ENCODE measurements at regions not wholly inside any gene's neighbourhood (a gene's known extent, or its start where the extent isn't known, plus 50 kb on each side); places are given as distances from the start of the nearest gene placed in this dataset.

DNA sequence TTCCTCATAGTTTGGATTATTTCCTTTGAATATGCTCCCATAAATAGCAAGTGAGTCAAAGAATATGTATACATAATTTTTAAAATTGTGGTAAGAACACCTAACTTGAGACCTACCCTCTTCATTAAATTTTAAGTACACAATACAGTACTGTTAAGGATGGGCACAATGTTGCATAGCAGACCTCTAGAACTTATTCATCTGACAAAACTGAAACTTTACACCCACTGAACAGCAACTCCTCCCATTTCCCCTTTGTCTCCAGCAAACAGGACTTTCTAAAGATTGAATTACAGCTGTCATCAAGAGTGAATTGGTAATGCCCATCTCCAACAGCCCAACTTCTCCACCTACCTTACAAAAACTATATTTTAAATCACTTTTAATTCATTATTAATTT is 388.9 kb downstream of the HTR1A start:
- H3K36me3 ChIP-seq: no peaks in the 10 kb centered on the region
- H3K4me3 ChIP-seq: no peak overlapping the region
- DNase-seq: no peak
- intact Hi-C loops (cut with DNase I): no loop called here
- H3K9ac ChIP-seq (ENCODE audit: low read depth in 2 of 2, low read length in 2 of 2): no peak overlapping the region
- TF ChIP-seq, protein P1, sequence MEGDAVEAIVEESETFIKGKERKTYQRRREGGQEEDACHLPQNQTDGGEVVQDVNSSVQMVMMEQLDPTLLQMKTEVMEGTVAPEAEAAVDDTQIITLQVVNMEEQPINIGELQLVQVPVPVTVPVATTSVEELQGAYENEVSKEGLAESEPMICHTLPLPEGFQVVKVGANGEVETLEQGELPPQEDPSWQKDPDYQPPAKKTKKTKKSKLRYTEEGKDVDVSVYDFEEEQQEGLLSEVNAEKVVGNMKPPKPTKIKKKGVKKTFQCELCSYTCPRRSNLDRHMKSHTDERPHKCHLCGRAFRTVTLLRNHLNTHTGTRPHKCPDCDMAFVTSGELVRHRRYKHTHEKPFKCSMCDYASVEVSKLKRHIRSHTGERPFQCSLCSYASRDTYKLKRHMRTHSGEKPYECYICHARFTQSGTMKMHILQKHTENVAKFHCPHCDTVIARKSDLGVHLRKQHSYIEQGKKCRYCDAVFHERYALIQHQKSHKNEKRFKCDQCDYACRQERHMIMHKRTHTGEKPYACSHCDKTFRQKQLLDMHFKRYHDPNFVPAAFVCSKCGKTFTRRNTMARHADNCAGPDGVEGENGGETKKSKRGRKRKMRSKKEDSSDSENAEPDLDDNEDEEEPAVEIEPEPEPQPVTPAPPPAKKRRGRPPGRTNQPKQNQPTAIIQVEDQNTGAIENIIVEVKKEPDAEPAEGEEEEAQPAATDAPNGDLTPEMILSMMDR (IDR thresholded peaks at IDR 0.05): no peak
- no peak overlapping the region for H3K27ac ChIP-seq
- no peaks in the 10 kb centered on the region for H3K4me1 ChIP-seq
- H3K27me3 ChIP-seq: no peaks in the 10 kb centered on the region
- H3K9me3 ChIP-seq: no peaks in the 10 kb centered on the region

DNA sequence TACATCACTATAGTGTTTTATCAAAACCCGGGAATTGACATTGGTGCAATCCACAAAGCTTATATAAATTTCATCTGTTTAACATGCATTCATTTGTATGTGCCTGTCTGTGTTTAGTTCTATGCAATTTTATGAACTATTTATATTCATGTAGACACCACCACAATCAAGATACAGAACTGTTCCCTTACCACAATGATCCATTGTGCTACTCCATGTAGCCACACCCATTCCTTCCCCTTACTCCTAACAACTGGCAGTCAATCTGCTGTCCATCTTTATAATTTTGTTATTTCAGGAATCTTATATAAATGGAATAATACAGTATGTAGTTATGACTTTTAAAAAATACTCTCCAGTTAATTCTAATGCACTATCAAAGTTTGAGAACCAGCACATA is 389.5 kb downstream of the HTR1A start:
- Histone ChIP-seq H3K27ac (no peak overlapping the region), H3K36me3 (no peaks in the 10 kb centered on the region), H3K9ac (ENCODE audit: low read depth in 2 of 2, low read length in 2 of 2) (no peak overlapping the region), H3K27me3 (no peaks in the 10 kb centered on the region), H3K9me3 (no peaks in the 10 kb centered on the region), H3K4me3 (no peak overlapping the region), H3K4me1 (no peaks in the 10 kb centered on the region)
- TF ChIP-seq, protein P1 (IDR thresholded peaks at IDR 0.05): no peak
- no peak for DNase-seq
- intact Hi-C loops (cut with DNase I): no loop called here

DNA sequence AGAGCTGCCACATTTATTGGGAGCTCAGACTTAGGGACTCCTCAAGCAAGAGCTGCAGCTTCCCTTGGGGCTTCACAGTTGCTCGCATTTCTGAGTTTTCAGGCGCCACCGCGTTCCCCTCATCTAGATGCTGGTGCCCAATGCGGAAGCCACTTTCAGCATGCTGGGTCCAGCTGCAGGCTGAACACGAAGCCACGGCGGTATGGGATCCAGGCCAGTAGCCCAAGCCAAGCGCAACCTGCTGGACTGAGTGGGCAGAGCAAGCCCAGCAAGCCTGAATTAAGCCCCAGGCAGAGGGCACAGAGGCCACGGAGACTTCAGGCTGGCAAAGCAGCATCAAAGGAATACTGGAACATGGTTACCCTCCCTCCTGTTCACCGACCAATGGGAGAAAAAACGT is 391.5 kb downstream of the HTR1A start:
- Histone ChIP-seq H3K4me1 (no peaks in the 10 kb centered on the region), H3K9me3 (no peaks in the 10 kb centered on the region), H3K36me3 (no peaks in the 10 kb centered on the region), H3K27me3 (no peaks in the 10 kb centered on the region), H3K9ac (ENCODE audit: low read depth in 2 of 2, low read length in 2 of 2) (no peak overlapping the region), H3K4me3 (no peak overlapping the region), H3K27ac (no peak overlapping the region)
- intact Hi-C loops (cut with DNase I): no loop called here
- DNase-seq: no peak
- TF ChIP-seq, protein P1 (IDR thresholded peaks at IDR 0.05): no peak

DNA sequence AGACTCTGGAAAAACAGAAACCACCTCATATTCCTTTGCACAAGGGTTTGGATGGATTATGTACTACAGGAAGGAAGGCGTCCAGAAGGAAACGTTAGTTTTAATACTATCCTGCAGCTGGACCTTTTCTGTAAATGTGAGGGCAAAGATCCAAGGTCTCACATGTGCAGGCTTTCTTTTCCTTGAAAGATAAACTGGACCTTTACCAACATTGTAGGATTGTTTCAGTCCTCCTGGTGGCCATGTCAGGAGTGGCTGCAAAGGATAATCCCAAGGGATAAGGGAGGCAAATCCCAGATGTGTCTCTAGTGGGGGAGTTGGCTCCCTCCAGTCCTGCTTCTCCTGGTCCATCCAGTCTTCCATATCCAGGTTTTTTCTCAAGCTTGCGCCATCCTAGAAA is 397.5 kb downstream of the HTR1A start:
- TF ChIP-seq, protein P1 (IDR thresholded peaks at IDR 0.05): no peak
- Histone ChIP-seq H3K27ac (no peak overlapping the region), H3K4me1 (no peaks in the 10 kb centered on the region), H3K4me3 (no peak overlapping the region), H3K27me3 (no peaks in the 10 kb centered on the region), H3K9ac (ENCODE audit: low read depth in 2 of 2, low read length in 2 of 2) (no peak overlapping the region), H3K9me3 (no peaks in the 10 kb centered on the region), H3K36me3 (no peaks in the 10 kb centered on the region)
- intact Hi-C loops (cut with DNase I): no loop called here
- no peak for DNase-seq

DNA sequence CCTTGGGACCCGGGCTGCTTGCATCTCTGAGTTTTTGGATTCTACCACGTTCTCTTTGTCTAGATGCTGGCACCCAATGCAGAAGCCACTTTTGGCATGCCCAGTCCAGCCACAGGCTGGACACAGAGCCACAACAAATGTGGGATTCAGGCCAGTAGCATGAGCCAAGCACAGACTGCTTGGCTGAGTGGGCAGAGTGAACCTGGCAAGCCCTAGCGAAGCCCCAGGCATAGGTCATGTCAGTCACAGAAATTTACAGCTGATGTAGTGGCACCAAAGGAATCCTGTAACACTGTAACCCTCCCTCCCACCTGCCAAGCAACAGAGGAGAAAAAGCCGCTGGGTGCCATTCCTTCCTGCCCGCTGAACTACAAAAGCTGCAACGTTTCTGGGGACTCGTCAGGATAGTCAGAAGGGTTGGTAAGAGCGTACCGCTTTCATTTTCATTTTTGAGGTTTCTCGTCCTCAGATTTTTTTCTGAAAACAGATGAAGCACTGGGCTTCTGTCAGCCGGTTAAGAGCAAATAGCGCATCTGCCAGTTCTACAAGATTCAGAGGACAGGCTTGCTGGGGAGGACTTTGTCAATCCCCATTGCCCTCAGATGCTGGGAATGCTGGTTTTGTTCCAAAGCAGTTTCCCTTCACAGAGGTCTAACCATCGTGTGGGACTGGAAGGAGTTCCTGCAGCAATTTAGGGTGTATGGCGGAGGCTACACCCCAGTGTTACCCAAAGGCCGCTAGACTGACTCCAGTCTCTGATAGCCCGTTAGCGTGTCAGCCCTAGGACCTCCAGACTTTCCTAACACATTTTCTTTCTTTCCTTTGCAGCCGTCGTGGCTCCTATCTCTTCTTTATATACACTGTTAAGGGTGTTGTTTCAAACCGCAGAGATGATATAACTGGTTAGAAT is 399.0 kb downstream of the HTR1A start:
- Histone ChIP-seq H3K4me1 (no peaks in the 10 kb centered on the region), H3K9ac (ENCODE audit: low read depth in 2 of 2, low read length in 2 of 2) (no peak overlapping the region), H3K9me3 (no peaks in the 10 kb centered on the region), H3K27ac (no peak overlapping the region), H3K36me3 (no peaks in the 10 kb centered on the region), H3K27me3 (no peaks in the 10 kb centered on the region), H3K4me3 (no peak overlapping the region)
- TF ChIP-seq, protein P1 (IDR thresholded peaks at IDR 0.05): no peak
- intact Hi-C loops (cut with DNase I): no loop called here
- DNase-seq: no peak

Measured in colonic mucosa (tissue), 4 donors.